DND-41 (cell line): ENCODE measurements at regions not wholly inside any gene's neighbourhood (a gene's known extent, or its start where the extent isn't known, plus 50 kb on each side); places are given as distances from the start of the nearest gene placed in this dataset.

Experiments used
- ATAC-seq: fragments of 200-7000 bp; cut with Tn5 transposase; 3 replicates; pipeline ENCODE4 v1.9.1; 2021; ENCODE audit warnings: low read depth; ENCODE audit not compliant: insufficient read depth
- DNase-seq: peaks from one replicate; pipeline ENCODE4 v3.0.0-alpha.2; 2020
- H2AFZ ChIP-seq: 2 replicates; pipeline ENCODE4 v1.6.0; 2012; ENCODE audit warnings: low read depth, low read length
- H3K27ac ChIP-seq: 2 replicates; pipeline ENCODE4 v1.5.1; 2012; ENCODE audit warnings: low read length, inconsistent platforms
- H3K27me3 ChIP-seq: fragments of 200-600 bp; sonication (generic); 2 replicates; pipeline ENCODE4 v1.6.0; 2012; ENCODE audit warnings: low read length, mild to moderate bottlenecking, inconsistent platforms; ENCODE audit not compliant: insufficient read depth, poor library complexity
- H3K36me3 ChIP-seq: 2 replicates; pipeline ENCODE4 v1.5.1; 2012; ENCODE audit warnings: low read length, inconsistent platforms; ENCODE audit not compliant: insufficient read depth
- H3K4me1 ChIP-seq: 2 replicates; pipeline ENCODE4 v1.5.1; 2012; ENCODE audit warnings: mild to moderate bottlenecking, low read length; ENCODE audit not compliant: insufficient read depth
- H3K4me2 ChIP-seq: 2 replicates; pipeline ENCODE4 v1.6.0; 2012; ENCODE audit warnings: mild to moderate bottlenecking, moderate library complexity, low read length, inconsistent platforms; ENCODE audit not compliant: insufficient read depth
- H3K4me3 ChIP-seq, 2 experiments: fragments of 200-600 bp in 1 of 2; shearing (Covaris generic) in 1 of 2; 2 replicates each; pipeline ENCODE4 v1.5.1; 2012 to 2016; ENCODE audit warnings: inconsistent platforms in 2 of 2, low read length in 2 of 2, mild to moderate bottlenecking in 2 of 2, low read depth in 1 of 2, moderate library complexity in 1 of 2
- H3K79me2 ChIP-seq: 2 replicates; pipeline ENCODE4 v1.6.0; 2012; ENCODE audit warnings: low read length, inconsistent platforms; ENCODE audit not compliant: insufficient read depth
- H3K9ac ChIP-seq: 2 replicates; pipeline ENCODE4 v1.6.0; 2012; ENCODE audit warnings: low read depth, mild to moderate bottlenecking, inconsistent platforms, low read length, moderate library complexity
- H3K9me3 ChIP-seq: 2 replicates; pipeline ENCODE4 v1.5.1; 2012; ENCODE audit warnings: low read length, moderate library complexity, mild to moderate bottlenecking, inconsistent platforms; ENCODE audit not compliant: insufficient read depth, severe bottlenecking
- H4K20me1 ChIP-seq: 2 replicates; pipeline ENCODE4 v1.6.0; 2012; ENCODE audit warnings: low read length; ENCODE audit not compliant: insufficient read depth
- CTCF ChIP-seq: IDR thresholded peaks from 2 replicates; pipeline ENCODE4 v1.5.1; 2012; ENCODE audit warnings: borderline replicate concordance, low read length, moderate library complexity, mild to moderate bottlenecking; ENCODE audit not compliant: poor library complexity, severe bottlenecking; ENCODE audit errors: extremely low read depth
- EZH2 ChIP-seq: IDR thresholded peaks from 3 replicates; pipeline ENCODE4 v1.6.1; 2012; ENCODE audit warnings: borderline replicate concordance, low read depth, mild to moderate bottlenecking, moderate library complexity, low read length, inconsistent platforms; ENCODE audit not compliant: severe bottlenecking

GRCh38 chr21:17340081-17340480 lies 172.8 kb upstream of the CXADR start:
- Histone ChIP-seq H4K20me1 (no peaks in the 10 kb centered on the region), H3K27ac (no peak overlapping the region), H3K27me3 (no peaks in the 10 kb centered on the region), H3K36me3 (no peaks in the 10 kb centered on the region), H3K4me3 (no peak overlapping the region), H3K9me3 (no peaks in the 10 kb centered on the region), H3K79me2 (no peaks in the 10 kb centered on the region), H2AFZ (no peak overlapping the region), H3K9ac (no peak overlapping the region), H3K4me2 (no peak overlapping the region), H3K4me1 (no peaks in the 10 kb centered on the region)
- ATAC-seq, result no peak
- DNase-seq, result no peak
- no peak for TF ChIP-seq CTCF
- no peak for TF ChIP-seq EZH2

GRCh38 chr21:17343055-17343454 lies 169.8 kb upstream of the CXADR start:
- ATAC-seq (peak; percentile 90), DNase-seq (peak; percentile 49)
- Histone ChIP-seq H3K4me3 (no peak overlapping the region), H3K9ac (no peak overlapping the region), H2AFZ (no peak overlapping the region), H3K9me3 (no peaks in the 10 kb centered on the region), H3K4me1 (no peaks in the 10 kb centered on the region), H3K36me3 (no peaks in the 10 kb centered on the region), H3K4me2 (no peak overlapping the region), H3K27ac (no peak overlapping the region), H3K79me2 (no peaks in the 10 kb centered on the region), H4K20me1 (no peaks in the 10 kb centered on the region), H3K27me3 (no peaks in the 10 kb centered on the region)
- TF ChIP-seq EZH2, result no peak
- no peak for TF ChIP-seq CTCF

- Histone ChIP-seq H3K9me3 (no peaks in the 10 kb centered on the region), H3K9ac (no peak overlapping the region), H4K20me1 (no peaks in the 10 kb centered on the region), H3K27me3 (no peaks in the 10 kb centered on the region), H3K4me1 (peaks cover 17% of the 10 kb centered on the region), H2AFZ (no peak overlapping the region), H3K4me2 (no peak overlapping the region), H3K36me3 (no peaks in the 10 kb centered on the region), H3K27ac (no peak overlapping the region), H3K4me3 (no peak overlapping the region), H3K79me2 (no peaks in the 10 kb centered on the region)
- ATAC-seq (no peak), DNase-seq (no peak)
- no peak for TF ChIP-seq EZH2
- TF ChIP-seq CTCF, result no peak
These were observed 164.5 kb upstream of the CXADR start for GRCh38 chr21:17348357-17348756.

GRCh38 chr21:17348849-17349248 lies 164.0 kb upstream of the CXADR start:
- DNase-seq, result no peak
- Histone ChIP-seq H3K9ac (no peak overlapping the region), H3K4me2 (no peak overlapping the region), H3K79me2 (no peaks in the 10 kb centered on the region), H3K9me3 (no peaks in the 10 kb centered on the region), H3K36me3 (no peaks in the 10 kb centered on the region), H4K20me1 (no peaks in the 10 kb centered on the region), H3K4me1 (peaks cover 17% of the 10 kb centered on the region), H3K4me3 (no peak overlapping the region), H3K27ac (no peak overlapping the region), H2AFZ (no peak overlapping the region), H3K27me3 (no peaks in the 10 kb centered on the region)
- no peak for TF ChIP-seq CTCF
- no peak for ATAC-seq
